ENCODE measurements at regions not wholly inside any gene's neighbourhood (a gene's known extent, or its start where the extent isn't known, plus 50 kb on each side); places are given as distances from the start of the nearest gene placed in this dataset.

- no peaks in the 10 kb centered on the region for H3K9me3 ChIP-seq
- no peaks in the 10 kb centered on the region for H3K27me3 ChIP-seq
- H3K4me1 ChIP-seq: no peaks in the 10 kb centered on the region
- DNase-seq (ENCODE audit: low spot score): no peak
- no peaks in the 10 kb centered on the region for H3K36me3 ChIP-seq
- H3K4me3 ChIP-seq: no peak overlapping the region
- no peak overlapping the region for H3K27ac ChIP-seq
- no peak for TF ChIP-seq CTCF (IDR thresholded peaks at IDR 0.05)
These were observed 108.8 kb downstream of the ESM1 start for GRCh38 chr5:54876556-54876955.

- no peaks in the 10 kb centered on the region for H3K4me1 ChIP-seq
- no peak for DNase-seq (ENCODE audit: low spot score)
- H3K27me3 ChIP-seq: no peaks in the 10 kb centered on the region
- H3K4me3 ChIP-seq: no peak overlapping the region
- H3K36me3 ChIP-seq: no peaks in the 10 kb centered on the region
- no peak overlapping the region for H3K27ac ChIP-seq
- no peaks in the 10 kb centered on the region for H3K9me3 ChIP-seq
- TF ChIP-seq CTCF (IDR thresholded peaks at IDR 0.05): no peak
These were observed 110.9 kb downstream of the ESM1 start for GRCh38 chr5:54874337-54875021.

- H3K9me3 ChIP-seq: no peaks in the 10 kb centered on the region
- no peaks in the 10 kb centered on the region for H3K36me3 ChIP-seq
- TF ChIP-seq CTCF (IDR thresholded peaks at IDR 0.05): no peak
- no peaks in the 10 kb centered on the region for H3K27me3 ChIP-seq
- H3K4me1 ChIP-seq: no peaks in the 10 kb centered on the region
- no peak for DNase-seq (ENCODE audit: low spot score)
- H3K4me3 ChIP-seq: no peak overlapping the region
- H3K27ac ChIP-seq: no peak overlapping the region
These were observed 111.7 kb downstream of the ESM1 start for GRCh38 chr5:54873691-54874090.

GRCh38 chr5:54872810-54873209 is 112.6 kb downstream of the ESM1 start:
- H3K4me3 ChIP-seq: no peak overlapping the region
- TF ChIP-seq CTCF (IDR thresholded peaks at IDR 0.05): no peak
- DNase-seq (ENCODE audit: low spot score): no peak
- H3K4me1 ChIP-seq: no peaks in the 10 kb centered on the region
- no peak overlapping the region for H3K27ac ChIP-seq
- no peaks in the 10 kb centered on the region for H3K27me3 ChIP-seq
- H3K36me3 ChIP-seq: no peaks in the 10 kb centered on the region
- H3K9me3 ChIP-seq: no peaks in the 10 kb centered on the region

GRCh38 chr5:54870271-54870670 is 115.1 kb downstream of the ESM1 start:
- TF ChIP-seq CTCF (IDR thresholded peaks at IDR 0.05): no peak
- H3K27ac ChIP-seq: no peak overlapping the region
- no peak overlapping the region for H3K4me3 ChIP-seq
- no peak for DNase-seq (ENCODE audit: low spot score)
- H3K36me3 ChIP-seq: no peaks in the 10 kb centered on the region
- H3K27me3 ChIP-seq: no peaks in the 10 kb centered on the region
- no peaks in the 10 kb centered on the region for H3K4me1 ChIP-seq
- H3K9me3 ChIP-seq: no peaks in the 10 kb centered on the region

- Histone ChIP-seq H3K4me1 (no peaks in the 10 kb centered on the region), H3K36me3 (no peaks in the 10 kb centered on the region), H3K4me3 (no peak overlapping the region), H3K9me3 (no peaks in the 10 kb centered on the region), H3K27ac (no peak overlapping the region), H3K27me3 (no peaks in the 10 kb centered on the region)
- DNase-seq (ENCODE audit: low spot score): no peak
- TF ChIP-seq CTCF (IDR thresholded peaks at IDR 0.05): no peak
These were observed 115.7 kb downstream of the ESM1 start for GRCh38 chr5:54869691-54870090.

Measured in right atrium auricular region (tissue), 2 donors.